ENCODE measurements at regions not wholly inside any gene's neighbourhood (a gene's known extent, or its start where the extent isn't known, plus 50 kb on each side); places are given as distances from the start of the nearest gene placed in this dataset.

GRCh38 chr7:153529100-153529499, 523.1 kb upstream of the DPP6 start:
- DNase-seq (ENCODE audit: low spot score in 2 of 2) = no peak
- H3K27ac ChIP-seq = no peak overlapping the region
- no peak for TF ChIP-seq POLR2AphosphoS5 (IDR thresholded peaks at IDR 0.05)
- TF ChIP-seq CTCF (IDR thresholded peaks at IDR 0.05) = no peak
- TF ChIP-seq POLR2A (IDR thresholded peaks at IDR 0.05) = no peak
- no peaks in the 10 kb centered on the region for H3K27me3 ChIP-seq
- H3K36me3 ChIP-seq = no peaks in the 10 kb centered on the region
- no peaks in the 10 kb centered on the region for H3K9me3 ChIP-seq
- H3K4me1 ChIP-seq = no peaks in the 10 kb centered on the region
- no peak overlapping the region for H3K4me3 ChIP-seq
- intact Hi-C loops (cut with DNase I; ENCODE audit: low total_unique reads) = no loop called here

GRCh38 chr7:153529651-153530165, 522.5 kb upstream of the DPP6 start:
- no peaks in the 10 kb centered on the region for H3K9me3 ChIP-seq
- DNase-seq (ENCODE audit: low spot score in 2 of 2) = no peak
- H3K27me3 ChIP-seq = no peaks in the 10 kb centered on the region
- H3K27ac ChIP-seq = no peak overlapping the region
- H3K36me3 ChIP-seq = no peaks in the 10 kb centered on the region
- H3K4me3 ChIP-seq = no peak overlapping the region
- intact Hi-C loops (cut with DNase I; ENCODE audit: low total_unique reads) = no loop called here
- TF ChIP-seq POLR2AphosphoS5 (IDR thresholded peaks at IDR 0.05) (no peak), CTCF (IDR thresholded peaks at IDR 0.05) (no peak), POLR2A (IDR thresholded peaks at IDR 0.05) (no peak)
- H3K4me1 ChIP-seq = no peaks in the 10 kb centered on the region

GRCh38 chr7:153530441-153530840, 521.8 kb upstream of the DPP6 start:
- Histone ChIP-seq H3K27ac (no peak overlapping the region), H3K4me1 (no peaks in the 10 kb centered on the region), H3K9me3 (no peaks in the 10 kb centered on the region), H3K36me3 (no peaks in the 10 kb centered on the region), H3K27me3 (no peaks in the 10 kb centered on the region), H3K4me3 (no peak overlapping the region)
- no peak for TF ChIP-seq POLR2AphosphoS5 (IDR thresholded peaks at IDR 0.05)
- no peak for TF ChIP-seq CTCF (IDR thresholded peaks at IDR 0.05)
- no peak for TF ChIP-seq POLR2A (IDR thresholded peaks at IDR 0.05)
- intact Hi-C loops (cut with DNase I; ENCODE audit: low total_unique reads) = no loop called here
- no peak for DNase-seq (ENCODE audit: low spot score in 2 of 2)

- no peaks in the 10 kb centered on the region for H3K4me1 ChIP-seq
- intact Hi-C loops (cut with DNase I; ENCODE audit: low total_unique reads) = no loop called here
- H3K36me3 ChIP-seq = no peaks in the 10 kb centered on the region
- no peaks in the 10 kb centered on the region for H3K27me3 ChIP-seq
- DNase-seq (ENCODE audit: low spot score in 2 of 2) = no peak
- no peak overlapping the region for H3K27ac ChIP-seq
- no peaks in the 10 kb centered on the region for H3K9me3 ChIP-seq
- TF ChIP-seq POLR2AphosphoS5 (IDR thresholded peaks at IDR 0.05) = no peak
- H3K4me3 ChIP-seq = no peak overlapping the region
These were observed 519.9 kb upstream of the DPP6 start for GRCh38 chr7:153532326-153532725.

- no peak for DNase-seq (ENCODE audit: low spot score in 2 of 2)
- TF ChIP-seq POLR2A (IDR thresholded peaks at IDR 0.05) = no peak
- no peak for TF ChIP-seq POLR2AphosphoS5 (IDR thresholded peaks at IDR 0.05)
- TF ChIP-seq CTCF (IDR thresholded peaks at IDR 0.05) = no peak
- no peaks in the 10 kb centered on the region for H3K4me1 ChIP-seq
- no peaks in the 10 kb centered on the region for H3K27me3 ChIP-seq
- intact Hi-C loops (cut with DNase I; ENCODE audit: low total_unique reads) = no loop called here
- H3K36me3 ChIP-seq = no peaks in the 10 kb centered on the region
- H3K27ac ChIP-seq = no peak overlapping the region
- H3K9me3 ChIP-seq = no peaks in the 10 kb centered on the region
- no peak overlapping the region for H3K4me3 ChIP-seq
These were observed 514.9 kb upstream of the DPP6 start for GRCh38 chr7:153537271-153537670.

- Histone ChIP-seq H3K36me3 (no peaks in the 10 kb centered on the region), H3K4me3 (no peak overlapping the region), H3K9me3 (no peaks in the 10 kb centered on the region), H3K27ac (no peak overlapping the region), H3K4me1 (no peaks in the 10 kb centered on the region), H3K27me3 (no peaks in the 10 kb centered on the region)
- no peak for TF ChIP-seq POLR2AphosphoS5 (IDR thresholded peaks at IDR 0.05)
- no peak for TF ChIP-seq CTCF (IDR thresholded peaks at IDR 0.05)
- TF ChIP-seq POLR2A (IDR thresholded peaks at IDR 0.05) = no peak
- intact Hi-C loops (cut with DNase I; ENCODE audit: low total_unique reads) = no loop called here
- no peak for DNase-seq (ENCODE audit: low spot score in 2 of 2)
These were observed 510.3 kb upstream of the DPP6 start for GRCh38 chr7:153541903-153542302.
